Umbilical cord (tissue), 1 donor: ENCODE measurements at regions not wholly inside any gene's neighbourhood (a gene's known extent, or its start where the extent isn't known, plus 50 kb on each side); places are given as distances from the start of the nearest gene placed in this dataset.
A peak's percentile ranks its signal among the peaks of the same experiment; 100 is the strongest.

ENCODE experiments used
- DNase-seq: peaks from one replicate; pipeline ENCODE4 v3.0.0-alpha.2; 2015; ENCODE audit warnings: low spot score

- DNase-seq, result no peak
These were observed 277.0 kb downstream of the CDH2 start for GRCh38 chr18:27899893-27900292.

- DNase-seq, result no peak
These were observed 282.2 kb downstream of the CDH2 start for GRCh38 chr18:27894746-27895145.

GRCh38 chr18:27887711-27888495, 289.0 kb downstream of the CDH2 start:
- DNase-seq, result peak; percentile 36

GRCh38 chr18:27887287-27887686, 289.6 kb downstream of the CDH2 start:
- no peak for DNase-seq

GRCh38 chr18:27879540-27879939, 297.4 kb downstream of the CDH2 start:
- no peak for DNase-seq

GRCh38 chr18:27871726-27872125, 305.2 kb downstream of the CDH2 start:
- DNase-seq, result no peak

- DNase-seq, result no peak
These were observed 307.2 kb downstream of the CDH2 start for GRCh38 chr18:27869735-27870134.

- no peak for DNase-seq
These were observed 311.5 kb downstream of the CDH2 start for GRCh38 chr18:27865431-27865830.

- DNase-seq, result no peak
These were observed 313.0 kb downstream of the CDH2 start for GRCh38 chr18:27863780-27864430.

- DNase-seq, result peak; percentile 81
These were observed 314.8 kb downstream of the CDH2 start for GRCh38 chr18:27862041-27862682.

- DNase-seq, result peak; percentile 60
These were observed 315.4 kb downstream of the CDH2 start for GRCh38 chr18:27861539-27861938.

- peak; percentile 61 for DNase-seq
These were observed 316.2 kb downstream of the CDH2 start for GRCh38 chr18:27860701-27861107.

GRCh38 chr18:27860011-27860410, 316.9 kb downstream of the CDH2 start:
- peak; percentile 35 for DNase-seq

- DNase-seq, result no peak
These were observed 320.1 kb downstream of the CDH2 start for GRCh38 chr18:27856820-27857219.

GRCh38 chr18:27855486-27855885, 321.4 kb downstream of the CDH2 start:
- no peak for DNase-seq

- no peak for DNase-seq
These were observed 322.3 kb downstream of the CDH2 start for GRCh38 chr18:27854631-27855030.

GRCh38 chr18:27848336-27848735, 328.6 kb downstream of the CDH2 start:
- peak; percentile 68 for DNase-seq

GRCh38 chr18:27847412-27847811, 329.5 kb downstream of the CDH2 start:
- DNase-seq, result no peak

GRCh38 chr18:27845897-27846296, 331.0 kb downstream of the CDH2 start:
- no peak for DNase-seq

GRCh38 chr18:27843783-27844777, 332.9 kb downstream of the CDH2 start:
- no peak for DNase-seq

- DNase-seq, result no peak
These were observed 337.8 kb downstream of the CDH2 start for GRCh38 chr18:27839141-27839540.
